Lung (tissue), 11 donors: ENCODE measurements at regions not wholly inside any gene's neighbourhood (a gene's known extent, or its start where the extent isn't known, plus 50 kb on each side); places are given as distances from the start of the nearest gene placed in this dataset.

ENCODE experiments used
- ATAC-seq: fragments of 200-7000 bp; cut with Tn5 transposase; one replicate; pipeline ENCODE4 v1.9.1; 2020; ENCODE audit warnings: moderate number of reproducible peaks; ENCODE audit not compliant: insufficient read depth, low FRiP score
- DNase-seq, 3 donors: peaks; one replicate each; pipeline ENCODE4 v3.0.0-alpha.2; 2013 to 2017
- H3K27ac ChIP-seq, 2 donors: one replicate each; pipeline ENCODE4 v1.5.1; 2013; ENCODE audit warnings: mild to moderate bottlenecking in 2 of 2, moderate library complexity in 2 of 2, control low read depth in 1 of 2, inconsistent platforms in 1 of 2, low read depth in 1 of 2, low read length in 1 of 2
- H3K27me3 ChIP-seq, 3 donors: one replicate each; pipeline ENCODE4 v1.5.1; 2013; ENCODE audit warnings: low read length in 2 of 3; ENCODE audit not compliant: control insufficient read depth in 3 of 3, insufficient read depth in 3 of 3
- H3K36me3 ChIP-seq, 4 donors: one replicate each; pipeline ENCODE4 v1.5.1; 2013; ENCODE audit warnings: low read length in 4 of 4, mild to moderate bottlenecking in 1 of 4, moderate library complexity in 1 of 4; ENCODE audit not compliant: control insufficient read depth in 4 of 4, insufficient read depth in 4 of 4
- H3K4me1 ChIP-seq, 5 donors: one replicate each; pipeline ENCODE4 v1.5.1; 2013; ENCODE audit warnings: low read length in 5 of 5, mild to moderate bottlenecking in 2 of 5, moderate library complexity in 1 of 5; ENCODE audit not compliant: control insufficient read depth in 5 of 5, insufficient read depth in 5 of 5
- H3K4me3 ChIP-seq: one replicate; pipeline ENCODE4 v1.5.1; 2013; ENCODE audit warnings: mild to moderate bottlenecking, control low read depth, moderate library complexity
- H3K9ac ChIP-seq, 2 donors: one replicate each; pipeline ENCODE4 v1.5.1; 2013; ENCODE audit warnings: low read length in 2 of 2, control low read depth in 1 of 2; ENCODE audit not compliant: insufficient read depth in 1 of 2
- H3K9me3 ChIP-seq, 4 donors: one replicate each; pipeline ENCODE4 v1.5.1; 2013; ENCODE audit warnings: low read length in 3 of 4, mild to moderate bottlenecking in 1 of 4, moderate library complexity in 1 of 4; ENCODE audit not compliant: control insufficient read depth in 4 of 4, insufficient read depth in 3 of 4
- WGBS, 2 donors: extraction: QIAGEN DNeasy Blood & Tissue Kit; methylation state at CpG; one replicate each; pipeline ENCODE4 v1.1.7; 2013; 5-methylcytosine and 5-hydroxymethylcytosine counted together
- TF ChIP-seq, protein P1 (sequence below): IDR thresholded peaks from 2 replicates; pipeline ENCODE4 v1.5.1; 2012; ENCODE audit warnings: mild to moderate bottlenecking; ENCODE audit errors: control extremely low read depth, extremely low read depth
- donor health status: control.
- donor health status: control.
- donor health status: Bipolar disorder and iron deficiency.
- donor health status: healthy.
- donor health status: DM: yes; HTN: yes; CAD: no.

DNA sequence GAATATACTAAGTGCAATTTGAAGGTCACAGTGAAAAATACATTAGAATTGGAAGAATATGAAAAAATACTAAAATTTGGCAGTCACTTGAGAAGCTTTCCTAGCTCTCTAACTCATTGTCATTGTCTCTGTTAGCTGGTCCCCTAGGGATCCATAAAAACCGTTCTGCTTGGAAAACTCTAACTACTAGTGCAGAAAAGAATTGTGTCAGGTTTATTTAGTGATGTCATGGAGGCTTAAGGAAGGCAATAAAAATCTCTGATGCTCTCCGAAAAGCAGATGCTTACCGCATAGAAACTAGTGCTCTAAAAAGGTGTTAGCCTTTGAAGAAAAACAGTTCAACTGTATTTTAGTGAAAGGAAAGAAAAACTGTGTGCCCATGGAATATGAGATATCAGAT, 150.1 kb upstream of the DLGAP1 start:
- 68 to 76% methylated on average over 3 of the region's 3 CpGs for WGBS, 2 donors
- Histone ChIP-seq H3K36me3 (no peaks in the 10 kb centered on the region), H3K27me3 (no peaks in the 10 kb centered on the region)

DNA sequence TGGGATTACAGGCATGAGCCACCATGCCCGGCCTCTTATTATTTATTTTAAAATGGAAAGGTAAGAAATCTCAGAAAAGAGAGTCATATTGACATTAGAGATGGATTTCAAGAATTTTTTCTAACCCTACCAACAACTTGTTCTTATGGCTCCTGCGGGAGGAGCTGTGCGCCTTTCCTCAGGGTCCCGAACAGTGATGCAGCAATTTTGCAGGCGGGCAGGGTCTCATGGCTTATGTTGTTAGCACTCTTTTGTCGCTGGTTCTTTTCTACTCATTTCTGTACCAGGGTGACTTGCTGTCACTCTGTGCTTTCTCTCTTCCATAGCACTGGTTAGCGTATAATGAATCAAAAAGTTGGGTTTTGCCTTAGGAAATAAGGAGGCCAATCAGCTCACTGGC, 148.8 kb upstream of the DLGAP1 start:
- 85 to 90% methylated on average over 7 of the region's 7 CpGs for WGBS, 2 donors
- TF ChIP-seq, protein P1, sequence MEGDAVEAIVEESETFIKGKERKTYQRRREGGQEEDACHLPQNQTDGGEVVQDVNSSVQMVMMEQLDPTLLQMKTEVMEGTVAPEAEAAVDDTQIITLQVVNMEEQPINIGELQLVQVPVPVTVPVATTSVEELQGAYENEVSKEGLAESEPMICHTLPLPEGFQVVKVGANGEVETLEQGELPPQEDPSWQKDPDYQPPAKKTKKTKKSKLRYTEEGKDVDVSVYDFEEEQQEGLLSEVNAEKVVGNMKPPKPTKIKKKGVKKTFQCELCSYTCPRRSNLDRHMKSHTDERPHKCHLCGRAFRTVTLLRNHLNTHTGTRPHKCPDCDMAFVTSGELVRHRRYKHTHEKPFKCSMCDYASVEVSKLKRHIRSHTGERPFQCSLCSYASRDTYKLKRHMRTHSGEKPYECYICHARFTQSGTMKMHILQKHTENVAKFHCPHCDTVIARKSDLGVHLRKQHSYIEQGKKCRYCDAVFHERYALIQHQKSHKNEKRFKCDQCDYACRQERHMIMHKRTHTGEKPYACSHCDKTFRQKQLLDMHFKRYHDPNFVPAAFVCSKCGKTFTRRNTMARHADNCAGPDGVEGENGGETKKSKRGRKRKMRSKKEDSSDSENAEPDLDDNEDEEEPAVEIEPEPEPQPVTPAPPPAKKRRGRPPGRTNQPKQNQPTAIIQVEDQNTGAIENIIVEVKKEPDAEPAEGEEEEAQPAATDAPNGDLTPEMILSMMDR: no peak
- no peaks in the 10 kb centered on the region for H3K9me3 ChIP-seq

More for the DNA sequence above, 150.1 kb upstream of the DLGAP1 start:
- no peak overlapping the region for H3K4me3 ChIP-seq
- H3K4me1 ChIP-seq: no peaks in the 10 kb centered on the region
- H3K9me3 ChIP-seq: no peaks in the 10 kb centered on the region
- DNase-seq (no peak), ATAC-seq (no peak)
- H3K27ac ChIP-seq: no peak overlapping the region
- no peak overlapping the region for H3K9ac ChIP-seq
- TF ChIP-seq, protein P1: no peak

DNA sequence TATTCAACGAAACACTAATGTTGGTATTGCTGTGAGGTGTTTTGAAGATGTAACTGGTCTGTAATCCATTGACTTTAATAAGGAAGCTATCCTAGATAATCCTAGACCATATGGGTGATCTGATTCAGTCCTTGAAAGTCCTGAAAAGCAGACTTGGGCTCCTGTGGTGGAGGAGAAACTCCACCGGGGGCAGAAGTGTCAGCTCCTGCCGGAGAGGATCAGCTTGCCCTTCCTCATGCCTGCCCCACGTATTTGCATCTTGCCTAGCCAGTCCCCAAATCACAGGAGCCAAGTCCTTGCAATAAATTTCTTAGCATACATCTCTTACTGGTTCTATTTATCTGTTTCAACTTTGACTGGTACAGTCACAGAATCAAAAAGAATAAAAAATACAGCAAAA, 144.2 kb upstream of the DLGAP1 start:
- TF ChIP-seq, protein P1: no peak
- no peak for ATAC-seq
- 53 to 57% methylated on average over 4 of the region's 4 CpGs for WGBS, 2 donors
- no peaks in the 10 kb centered on the region for H3K4me1 ChIP-seq
- H3K36me3 ChIP-seq: no peaks in the 10 kb centered on the region
- H3K9me3 ChIP-seq: no peaks in the 10 kb centered on the region
- no peak for DNase-seq
- H3K9ac ChIP-seq: no peak overlapping the region
- no peak overlapping the region for H3K27ac ChIP-seq
- no peak overlapping the region for H3K4me3 ChIP-seq
- H3K27me3 ChIP-seq: no peaks in the 10 kb centered on the region

More for the DNA sequence above, 148.8 kb upstream of the DLGAP1 start:
- ATAC-seq (no peak), DNase-seq (no peak)
- Histone ChIP-seq H3K36me3 (no peaks in the 10 kb centered on the region), H3K27ac (no peak overlapping the region), H3K27me3 (no peaks in the 10 kb centered on the region), H3K9ac (no peak overlapping the region), H3K4me3 (no peak overlapping the region), H3K4me1 (no peaks in the 10 kb centered on the region)

GRCh38 chr18:4597301-4597700, 142.2 kb upstream of the DLGAP1 start:
- no peak for DNase-seq
- Histone ChIP-seq H3K4me1 (no peaks in the 10 kb centered on the region), H3K9me3 (no peaks in the 10 kb centered on the region), H3K4me3 (no peak overlapping the region), H3K27ac (no peak overlapping the region), H3K36me3 (no peaks in the 10 kb centered on the region), H3K27me3 (no peaks in the 10 kb centered on the region), H3K9ac (no peak overlapping the region)
- no peak for ATAC-seq
- TF ChIP-seq, protein P1: no peak
- WGBS, 2 donors: 91 to 93% methylated on average over 3 of the region's 3 CpGs
